HG03439 (cell line): ENCODE measurements at regions not wholly inside any gene's neighbourhood (a gene's known extent, or its start where the extent isn't known, plus 50 kb on each side); places are given as distances from the start of the nearest gene placed in this dataset.

Experiments
- ATAC-seq: cut with Tn5 transposase; IDR thresholded peaks from one replicate; pipeline ENCODE4 v1.9.1; 2021; ENCODE audit warnings: mild to moderate bottlenecking, moderate library complexity; ENCODE audit not compliant: unreplicated experiment

GRCh38 chr12:88310069-88310468 is 168.0 kb downstream of the TMTC3 start:
- no peak for ATAC-seq

GRCh38 chr12:88310666-88311065 is 168.6 kb downstream of the TMTC3 start:
- no peak for ATAC-seq

- no peak for ATAC-seq
Observed at GRCh38 chr12:88313554-88313953, 171.4 kb downstream of the TMTC3 start.

GRCh38 chr12:88314706-88315105 is 172.6 kb downstream of the TMTC3 start:
- ATAC-seq, result no peak

GRCh38 chr12:88318726-88319125 is 176.6 kb downstream of the TMTC3 start:
- no peak for ATAC-seq

- ATAC-seq, result no peak
Observed at GRCh38 chr12:88325076-88325815, 183.1 kb downstream of the TMTC3 start.

- ATAC-seq, result no peak
Observed at GRCh38 chr12:88325816-88326189, 183.7 kb downstream of the TMTC3 start.

- no peak for ATAC-seq
Observed at GRCh38 chr12:88327276-88327675, 185.2 kb downstream of the TMTC3 start.

- no peak for ATAC-seq
Observed at GRCh38 chr12:88328090-88328489, 186.0 kb downstream of the TMTC3 start.

- no peak for ATAC-seq
Observed at GRCh38 chr12:88329833-88330232, 187.7 kb downstream of the TMTC3 start.

- no peak for ATAC-seq
Observed at GRCh38 chr12:88334271-88334670, 192.2 kb downstream of the TMTC3 start.

- ATAC-seq, result no peak
Observed at GRCh38 chr12:88336076-88336739, 194.1 kb downstream of the TMTC3 start.

- ATAC-seq, result no peak
Observed at GRCh38 chr12:88338486-88338885, 196.4 kb downstream of the TMTC3 start.

- ATAC-seq, result no peak
Observed at GRCh38 chr12:88339254-88339949, 197.3 kb downstream of the TMTC3 start.

- ATAC-seq, result no peak
Observed at GRCh38 chr12:88339966-88340365, 197.9 kb downstream of the TMTC3 start.

- ATAC-seq, result no peak
Observed at GRCh38 chr12:88342251-88342806, 200.2 kb downstream of the TMTC3 start.

- no peak for ATAC-seq
Observed at GRCh38 chr12:88351146-88351545, 209.0 kb downstream of the TMTC3 start.

GRCh38 chr12:88354691-88355090 is 212.6 kb downstream of the TMTC3 start:
- no peak for ATAC-seq

- ATAC-seq, result no peak
Observed at GRCh38 chr12:88360343-88360742, 218.2 kb downstream of the TMTC3 start.

GRCh38 chr12:88361493-88361892 is 218.8 kb downstream of the KITLG start:
- no peak for ATAC-seq

GRCh38 chr12:88362439-88362838 is 217.8 kb downstream of the KITLG start:
- no peak for ATAC-seq

GRCh38 chr12:88365403-88365802 is 214.9 kb downstream of the KITLG start:
- ATAC-seq, result no peak
